Hematopoietic multipotent progenitor cell treated with erythropoietin and hydrocortisone succinate and interleukin-3 and kit ligand, for 15 days (in vitro differentiated cells): ENCODE measurements at regions not wholly inside any gene's neighbourhood (a gene's known extent, or its start where the extent isn't known, plus 50 kb on each side); places are given as distances from the start of the nearest gene placed in this dataset.
"Not testable (repeated sequence)": the region's sequence is repeated elsewhere in the genome, so short reads cannot be mapped to it uniquely, and the experiment has no call there.

Experiments
- DNase-seq: peaks from one replicate; pipeline ENCODE4 v3.0.0-alpha.2; 2015; ENCODE audit warnings: low spot score

DNA sequence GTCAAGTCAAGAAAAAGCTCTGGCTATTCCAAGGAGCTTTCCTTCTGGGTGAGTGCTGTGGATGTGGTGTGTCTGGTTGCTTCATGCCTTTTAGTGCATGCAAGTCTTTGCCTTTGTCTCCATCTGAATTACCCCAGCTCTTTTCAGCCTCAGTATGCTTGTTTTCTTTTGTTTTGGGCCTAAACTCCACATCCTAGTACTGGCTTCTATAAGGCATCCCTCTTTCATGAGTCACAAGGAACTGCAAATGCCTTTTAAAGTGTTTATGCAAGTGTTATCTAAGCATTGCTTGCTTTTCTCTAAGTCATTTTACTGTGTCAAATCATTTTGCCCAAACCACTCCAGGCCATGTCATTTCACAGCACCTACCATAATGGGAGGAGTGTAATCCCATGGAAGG lies 132.1 kb downstream of the PLCE1 start:
- DNase-seq, result no peak

DNA sequence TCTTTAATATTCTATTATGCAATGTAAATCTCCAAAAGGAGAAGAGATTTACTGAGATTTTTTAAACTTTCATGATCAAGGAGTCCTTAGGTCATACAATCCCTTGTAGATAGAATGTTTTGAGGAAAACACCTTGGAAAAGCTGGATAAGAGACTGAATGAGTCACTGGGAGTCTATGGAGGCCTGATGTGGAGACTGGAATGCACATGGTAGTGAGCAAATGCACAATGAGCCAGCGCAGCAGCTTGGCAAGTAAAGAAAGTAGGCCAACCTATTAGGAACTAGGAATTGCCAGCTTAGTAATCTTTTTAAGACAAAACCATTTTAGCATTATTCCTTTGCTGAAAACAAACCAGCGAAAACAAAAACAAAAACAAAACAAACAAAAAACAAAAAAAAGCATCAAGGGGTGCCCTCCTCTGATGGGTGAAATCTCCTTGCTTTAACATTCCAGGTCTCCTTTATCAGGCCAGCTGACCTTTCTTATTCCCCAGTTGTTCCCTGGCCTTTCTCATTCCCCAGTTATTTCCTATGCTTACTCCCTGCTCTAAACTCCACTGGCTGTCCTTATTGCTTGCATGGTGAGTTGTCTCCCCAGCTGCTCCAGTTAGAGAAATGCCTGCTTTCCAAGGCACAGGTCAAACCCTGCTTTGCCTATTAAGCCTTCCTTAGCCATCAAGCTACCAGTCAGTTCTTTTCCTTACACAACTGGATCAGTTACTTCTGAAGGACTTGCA lies 135.8 kb downstream of the PLCE1 start:
- DNase-seq, result no peak

DNA sequence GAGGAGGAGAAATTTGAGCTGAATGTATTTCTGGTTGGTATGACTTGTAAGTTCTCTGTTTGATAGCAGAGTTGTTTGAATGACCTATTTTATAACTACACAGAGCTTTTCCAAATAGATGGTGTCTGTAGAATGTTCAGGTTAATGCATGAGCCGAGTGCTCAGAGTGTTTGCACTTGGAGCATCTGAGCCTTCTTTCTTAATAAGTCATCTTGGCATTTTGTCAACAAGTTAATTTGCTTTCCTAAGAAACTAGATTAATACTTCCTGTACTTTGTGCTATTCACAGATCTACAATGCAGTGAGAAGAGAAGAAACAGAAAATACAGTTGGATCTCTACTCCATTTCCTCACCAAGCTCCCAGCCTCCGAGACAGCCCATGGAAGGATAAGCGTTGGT lies 138.2 kb downstream of the PLCE1 start:
- no peak for DNase-seq

DNA sequence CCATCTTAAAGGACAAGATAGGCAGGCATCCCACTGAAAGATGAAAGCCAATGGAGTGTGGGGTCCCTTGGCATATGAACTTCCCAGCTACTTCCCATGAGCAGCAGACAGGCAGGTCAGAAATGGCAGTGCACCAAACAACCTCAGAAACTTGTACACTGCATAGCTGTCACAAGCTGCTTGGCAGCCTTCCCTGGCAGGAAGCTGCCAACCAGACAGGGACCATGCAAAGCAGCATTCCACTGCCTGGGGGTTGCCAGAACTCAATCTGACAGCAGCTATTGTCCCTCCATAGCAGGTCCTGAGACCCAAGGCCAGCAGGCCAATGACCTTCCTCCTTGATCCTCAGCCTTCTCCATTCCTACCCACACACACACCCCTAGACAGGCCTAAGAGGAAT lies 139.5 kb downstream of the PLCE1 start:
- no peak for DNase-seq

- no peak for DNase-seq
Observed at GRCh38 chr10:94137747-94138146, 144.0 kb downstream of the PLCE1 start.

DNA sequence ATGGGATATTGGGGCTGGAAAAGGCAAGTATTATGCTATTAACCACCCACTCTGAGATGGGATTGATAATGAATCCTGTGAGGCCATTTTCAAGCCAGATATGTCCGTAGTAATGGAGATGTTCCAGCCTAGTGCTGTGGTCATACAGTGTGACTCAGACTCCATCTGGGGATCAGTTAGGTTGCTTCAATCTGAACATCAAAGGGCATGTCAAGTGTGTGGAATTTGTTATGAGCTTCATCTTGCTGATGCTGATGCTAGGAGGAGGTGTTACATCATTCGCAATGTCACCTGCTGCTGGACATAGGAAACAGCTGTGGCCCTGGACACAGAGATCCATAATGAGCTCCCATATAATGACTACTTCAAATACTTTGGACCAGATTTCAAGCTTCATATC lies 144.7 kb downstream of the PLCE1 start:
- no peak for DNase-seq

DNA sequence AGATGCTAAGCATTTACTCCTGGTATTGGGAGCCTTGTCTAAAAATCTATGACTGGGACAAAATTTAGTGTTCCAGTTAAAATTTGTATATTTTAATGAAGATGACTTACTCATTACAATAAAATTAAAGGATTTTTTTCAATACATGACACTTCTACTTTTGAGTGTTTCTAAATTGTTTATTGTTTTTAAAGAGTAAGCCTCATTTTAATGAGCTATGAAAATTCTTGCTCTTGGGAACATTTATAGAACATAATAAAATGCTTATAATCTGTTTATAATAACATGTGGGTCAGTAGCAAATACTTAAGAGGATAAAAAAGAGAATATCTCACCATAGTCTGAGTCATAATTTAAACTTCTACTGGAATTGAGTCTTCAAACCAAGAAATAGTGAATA lies 149.5 kb downstream of the PLCE1 start:
- DNase-seq, result no peak

- DNase-seq, result no peak
Observed at GRCh38 chr10:94146313-94146712, 152.6 kb downstream of the PLCE1 start.

- DNase-seq, result no peak
Observed at GRCh38 chr10:94146746-94147145, 153.0 kb downstream of the PLCE1 start.

DNA sequence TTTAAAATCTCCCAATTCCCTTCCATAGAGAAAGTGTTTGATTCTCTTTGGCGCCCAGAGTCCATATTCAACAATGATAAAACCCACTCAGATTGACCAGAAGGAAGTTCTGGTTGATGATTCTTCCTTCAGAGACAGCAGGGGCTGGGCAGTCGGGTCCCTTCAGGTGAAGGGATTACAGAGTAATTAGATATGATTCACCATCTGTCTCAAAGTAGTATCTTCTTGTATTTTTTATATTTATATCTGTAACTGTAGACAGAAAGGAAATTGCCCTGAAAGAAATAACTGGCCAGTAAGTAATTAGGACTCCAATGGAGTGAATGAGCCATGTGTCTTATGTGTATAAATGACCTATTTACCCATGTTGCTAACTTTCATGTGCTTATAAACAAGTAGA lies 156.0 kb downstream of the PLCE1 start:
- DNase-seq, result no peak

- DNase-seq, result no peak
Observed at GRCh38 chr10:94150541-94151184, 156.9 kb downstream of the PLCE1 start.

DNA sequence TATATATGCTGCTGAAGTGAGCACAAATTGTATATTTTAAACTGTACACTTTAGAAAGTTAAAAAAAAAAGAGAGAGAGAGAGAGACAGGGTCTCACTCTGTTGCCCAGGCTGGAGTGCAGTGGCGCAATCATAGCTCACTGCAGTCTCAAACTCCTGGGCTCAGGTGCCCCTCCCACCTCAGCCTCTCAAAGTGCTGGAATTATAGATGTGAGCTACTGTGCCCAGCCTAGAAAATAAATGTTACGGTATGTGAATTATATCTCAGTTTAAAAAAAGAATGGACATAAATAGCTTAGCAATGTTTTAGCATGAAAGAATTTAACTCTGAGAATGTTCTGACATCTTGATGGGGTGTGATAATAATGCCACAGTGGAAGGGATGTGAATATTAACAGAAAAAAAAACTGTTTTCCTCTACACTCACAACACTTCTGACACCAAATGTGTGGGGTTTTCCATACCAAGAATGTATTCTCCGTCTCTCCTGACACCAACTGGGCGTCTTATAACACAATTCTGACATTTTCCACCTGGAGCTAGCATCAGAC lies 162.1 kb downstream of the PLCE1 start:
- DNase-seq, result no peak

DNA sequence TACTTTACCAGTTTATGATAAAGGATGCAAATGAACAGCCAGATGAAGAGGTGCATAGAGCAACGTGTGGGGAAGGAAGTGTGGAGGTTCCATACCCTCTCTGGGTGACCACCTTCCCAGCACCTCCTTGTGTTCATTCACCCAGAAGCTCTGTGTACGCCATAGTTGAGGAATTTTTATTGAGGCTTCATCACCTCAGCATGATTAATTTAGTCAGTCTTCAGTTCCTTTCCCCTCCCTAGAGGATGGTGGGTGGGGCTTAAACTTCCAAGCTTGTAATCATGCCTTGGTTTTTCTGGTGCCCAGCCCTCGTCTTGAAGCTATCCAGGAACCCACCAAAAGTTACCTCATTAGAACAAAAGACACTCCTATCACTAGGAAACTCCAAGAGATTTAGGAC lies 162.7 kb downstream of the PLCE1 start:
- no peak for DNase-seq

- not testable (repeated sequence) for DNase-seq
Observed at GRCh38 chr10:94165158-94165611, 171.5 kb downstream of the PLCE1 start.

- DNase-seq, result no peak
Observed at GRCh38 chr10:94172332-94172731, 178.6 kb downstream of the PLCE1 start.

DNA sequence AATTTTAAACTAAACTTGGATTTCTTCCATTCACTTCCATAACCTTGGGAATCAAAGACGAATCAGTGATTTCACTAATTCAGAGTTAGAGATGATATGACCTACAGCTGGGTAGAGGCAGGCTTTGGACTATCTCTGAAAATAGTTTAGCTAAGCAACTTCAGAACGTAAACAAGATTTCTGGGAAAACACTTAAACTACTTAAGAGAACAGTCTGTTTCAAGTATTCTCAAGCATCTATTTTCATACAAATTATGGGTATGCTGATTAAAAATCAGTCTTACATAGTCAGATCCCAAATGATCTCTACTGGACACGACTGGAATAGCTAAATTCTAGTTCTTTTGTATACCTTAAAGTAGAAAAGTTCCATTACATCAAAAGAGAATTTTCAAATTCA lies 179.9 kb downstream of the PLCE1 start:
- DNase-seq, result no peak

DNA sequence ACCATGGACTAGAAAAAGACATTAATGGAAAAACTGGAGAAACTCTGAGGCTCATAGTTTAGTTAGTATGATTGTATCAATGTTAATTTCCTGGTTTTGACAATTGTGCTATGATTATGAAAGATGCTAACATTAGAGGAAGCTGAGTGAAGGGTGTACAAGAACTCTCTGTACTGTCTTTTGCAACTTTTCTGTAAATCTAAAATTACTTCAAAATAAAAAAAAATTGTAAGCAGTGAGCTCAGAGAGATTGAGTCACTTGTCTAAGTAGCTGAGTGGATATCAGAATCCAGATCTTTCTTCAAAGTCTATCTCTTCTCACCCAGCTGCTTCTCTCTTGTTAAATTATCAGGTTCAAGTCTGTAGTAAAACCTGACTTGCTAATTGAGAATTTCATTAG lies 181.1 kb downstream of the PLCE1 start:
- no peak for DNase-seq

DNA sequence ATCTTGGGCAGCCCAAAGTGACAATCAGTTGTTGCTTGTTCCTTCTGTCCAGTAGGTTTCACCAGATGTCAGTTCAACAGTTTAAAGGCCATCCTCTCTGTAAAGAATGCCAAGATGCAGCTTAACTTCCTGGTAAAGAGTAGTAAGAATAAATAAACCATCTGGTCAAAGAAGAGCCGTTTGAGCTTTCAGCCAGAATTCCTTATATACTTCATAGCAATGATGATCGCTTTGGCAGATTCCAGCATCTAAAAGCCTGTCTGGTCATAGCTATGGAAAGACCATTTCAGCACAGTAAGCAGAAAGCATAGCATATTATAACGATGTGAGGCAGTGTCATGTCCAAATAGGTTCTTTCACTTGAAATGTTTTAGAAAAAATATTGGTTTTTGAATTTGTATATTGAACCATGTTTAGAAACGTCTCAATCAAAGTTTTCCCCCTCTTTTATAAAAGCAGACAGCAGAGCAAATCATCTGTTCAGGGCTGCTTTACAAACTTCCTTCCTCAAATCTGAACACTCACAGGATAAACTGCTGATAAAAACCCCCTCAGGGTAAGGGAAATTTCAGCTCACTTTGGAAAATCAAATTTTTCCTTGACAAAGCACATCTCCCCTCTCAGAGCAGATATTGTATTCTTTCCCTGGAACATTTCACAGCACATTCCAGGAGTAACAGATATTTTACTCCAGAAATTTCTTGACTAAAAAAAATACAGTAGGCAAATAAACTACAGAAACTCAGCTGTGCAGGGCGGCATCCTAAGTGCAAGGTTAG lies 184.1 kb downstream of the NOC3L start:
- no peak for DNase-seq

- DNase-seq, result no peak
Observed at GRCh38 chr10:94180576-94180975, 182.2 kb downstream of the NOC3L start.

DNA sequence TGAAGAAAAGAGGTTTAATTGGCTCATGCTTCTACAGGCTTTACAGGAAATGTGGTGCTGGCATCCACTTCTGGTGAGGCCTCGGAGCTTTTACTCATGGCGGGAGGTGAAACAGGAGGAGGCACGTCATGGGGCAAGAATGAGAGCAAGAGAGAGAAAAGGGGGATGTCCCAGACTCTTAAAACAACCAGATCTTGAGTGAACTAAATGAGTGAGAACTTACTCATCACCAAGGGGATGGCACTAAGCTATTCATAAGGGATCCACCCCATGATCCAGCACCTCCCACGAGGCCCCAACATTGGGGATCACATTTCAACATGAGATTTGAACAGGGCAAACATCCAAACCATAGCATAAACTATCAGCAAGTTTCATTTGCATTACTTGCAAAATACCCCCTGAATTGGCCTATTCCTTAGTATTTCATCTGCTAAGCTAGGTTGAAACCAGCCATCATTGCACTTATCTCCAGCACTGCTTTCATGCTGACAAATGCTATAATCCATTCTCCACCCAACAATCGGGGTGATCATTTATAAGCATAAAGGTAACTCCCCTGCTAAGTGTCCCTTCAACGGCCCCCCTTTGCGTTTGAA lies 179.0 kb downstream of the NOC3L start:
- DNase-seq, result no peak

GRCh38 chr10:94186722-94187121 lies 176.0 kb downstream of the NOC3L start:
- no peak for DNase-seq

DNA sequence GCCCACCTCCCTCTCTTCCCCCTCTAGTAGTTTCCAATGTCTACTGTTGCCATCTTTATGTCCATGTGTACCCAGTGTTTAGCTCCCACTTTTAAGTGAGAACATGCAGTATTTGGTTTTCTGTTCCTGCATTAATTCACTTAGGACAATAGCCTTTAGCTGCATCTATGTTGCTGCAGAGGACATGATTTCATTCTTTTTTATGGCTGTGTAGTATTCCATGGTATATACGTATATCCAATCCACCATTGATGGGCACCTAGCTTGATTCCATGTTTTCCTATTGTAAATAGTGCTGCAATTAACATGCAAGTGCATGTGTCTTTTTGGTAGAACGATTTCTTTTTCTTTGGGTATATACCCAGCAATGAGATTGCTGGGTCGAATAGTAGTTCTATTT lies 170.4 kb downstream of the NOC3L start:
- DNase-seq, result no peak
